Aorta (tissue), 5 donors: ENCODE measurements at regions not wholly inside any gene's neighbourhood (a gene's known extent, or its start where the extent isn't known, plus 50 kb on each side); places are given as distances from the start of the nearest gene placed in this dataset.

Experiments used
- ATAC-seq: fragments of 200-7000 bp; cut with Tn5 transposase; one replicate; pipeline ENCODE4 v1.9.1; 2022; ENCODE audit warnings: moderate library complexity; ENCODE audit not compliant: low FRiP score
- DNase-seq, 2 donors: peaks; one replicate each; pipeline ENCODE4 v3.0.0-alpha.2; 2020
- H3K27ac ChIP-seq, 2 donors: one replicate each; pipeline ENCODE4 v1.5.1; 2013; ENCODE audit warnings: low read length in 2 of 2, mild to moderate bottlenecking in 2 of 2, moderate library complexity in 2 of 2, control low read depth in 1 of 2, inconsistent platforms in 1 of 2, low read depth in 1 of 2
- H3K27me3 ChIP-seq, 2 donors: one replicate each; pipeline ENCODE4 v1.6.1; 2013; ENCODE audit warnings: control low read depth in 1 of 2, low read length in 1 of 2, mild to moderate bottlenecking in 1 of 2, moderate library complexity in 1 of 2; ENCODE audit not compliant: insufficient read depth in 2 of 2, control insufficient read depth in 1 of 2
- H3K36me3 ChIP-seq, 2 donors: one replicate each; pipeline ENCODE4 v1.6.1; 2013; ENCODE audit warnings: control low read depth in 1 of 2, low read length in 1 of 2, mild to moderate bottlenecking in 1 of 2; ENCODE audit not compliant: insufficient read depth in 2 of 2, control insufficient read depth in 1 of 2
- H3K4me1 ChIP-seq, 2 donors: one replicate each; pipeline ENCODE4 v1.6.1; 2013; ENCODE audit warnings: low read length in 2 of 2, control low read depth in 1 of 2, mild to moderate bottlenecking in 1 of 2, moderate library complexity in 1 of 2; ENCODE audit not compliant: insufficient read depth in 2 of 2, control insufficient read depth in 1 of 2
- H3K4me3 ChIP-seq, 2 donors: one replicate each; pipeline ENCODE4 v1.5.1; 2013; ENCODE audit warnings: low read length in 2 of 2, control low read depth in 1 of 2, mild to moderate bottlenecking in 1 of 2
- H3K9me3 ChIP-seq: one replicate; pipeline ENCODE4 v1.6.1; 2013; ENCODE audit warnings: mild to moderate bottlenecking, low read length; ENCODE audit not compliant: control insufficient read depth
- WGBS, 2 donors: extraction: QIAGEN DNeasy Blood & Tissue Kit; methylation state at CpG; one replicate each; pipeline ENCODE4 v1.1.7; 2013; 5-methylcytosine and 5-hydroxymethylcytosine counted together
- intact Hi-C, 2 donors: fragments of 100-400 bp; cut with DNase I; formaldehyde crosslinking; loops; one replicate each; pipeline versions ENCODE4 v1.14.2 to v1.15.0; 2022
- donor health status: healthy with polysubstance abuse.
- donor health status: Bipolar disorder and iron deficiency.
- donor health status: DM: no; HTN: no; CAD: no.
- donor health status: DM: no; HTN: no; CAD: no.
- donor health status: DM: yes; HTN: yes; CAD: no.

GRCh38 chr5:93891491-93892480 lies 150.4 kb upstream of the POU5F2 start:
- Histone ChIP-seq H3K27ac (no peak overlapping the region), H3K36me3 (peaks cover 0 to 3% of the 10 kb centered on the region in 2 donors), H3K9me3 (no peaks in the 10 kb centered on the region), H3K4me3 (no peak overlapping the region), H3K27me3 (no peaks in the 10 kb centered on the region), H3K4me1 (no peaks in the 10 kb centered on the region)
- intact Hi-C loops: loop anchor here in 1 of 2 donors (10.0 kb wide), 1 partner anchor 287 kb away; no protein-coding TSS in a partner anchor
- WGBS, 2 donors: 59 to 64% methylated on average over 4 of the region's 4 CpGs
- ATAC-seq: no peak
- no peak for DNase-seq

GRCh38 chr5:93890657-93891056 lies 149.3 kb upstream of the POU5F2 start:
- intact Hi-C loops: loop anchor here in 1 of 2 donors (10.0 kb wide), 1 partner anchor 286 kb away; no protein-coding TSS in a partner anchor
- H3K27me3 ChIP-seq: no peaks in the 10 kb centered on the region
- ATAC-seq (no peak), DNase-seq (no peak)
- no peak overlapping the region for H3K4me3 ChIP-seq
- H3K27ac ChIP-seq: no peak overlapping the region
- WGBS, 2 donors: 49 to 55% methylated on average over 4 of the region's 4 CpGs
- peaks cover 0 to 3% of the 10 kb centered on the region in 2 donors for H3K36me3 ChIP-seq
- no peaks in the 10 kb centered on the region for H3K4me1 ChIP-seq
- H3K9me3 ChIP-seq: no peaks in the 10 kb centered on the region

DNA sequence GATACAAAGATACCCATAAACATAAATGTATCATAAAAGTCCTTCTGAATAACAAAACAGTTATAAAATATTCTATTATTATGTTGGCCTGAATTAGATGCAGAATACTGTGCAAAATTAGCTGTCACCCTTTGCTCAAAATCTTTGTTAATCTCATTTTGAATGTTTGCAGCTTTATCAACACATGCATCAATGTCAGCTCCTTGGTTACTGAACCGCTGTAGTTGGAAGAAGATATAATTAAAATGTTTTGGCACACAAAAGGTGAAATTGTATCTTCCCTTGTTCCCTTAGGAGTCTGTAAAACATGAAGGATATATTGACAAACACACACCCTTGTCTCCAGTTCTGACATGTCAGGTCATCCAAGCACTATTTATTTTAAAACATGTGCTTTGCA lies 146.3 kb upstream of the POU5F2 start:
- DNase-seq (no peak), ATAC-seq (no peak)
- peaks cover 0 to 3% of the 10 kb centered on the region in 2 donors for H3K36me3 ChIP-seq
- H3K9me3 ChIP-seq: no peaks in the 10 kb centered on the region
- H3K4me3 ChIP-seq: no peak overlapping the region
- intact Hi-C loops: no loop called here
- WGBS, 2 donors: 73 to 80% methylated on average over 1 of the region's 1 CpG
- no peak overlapping the region for H3K27ac ChIP-seq
- H3K4me1 ChIP-seq: no peaks in the 10 kb centered on the region
- H3K27me3 ChIP-seq: no peaks in the 10 kb centered on the region

DNA sequence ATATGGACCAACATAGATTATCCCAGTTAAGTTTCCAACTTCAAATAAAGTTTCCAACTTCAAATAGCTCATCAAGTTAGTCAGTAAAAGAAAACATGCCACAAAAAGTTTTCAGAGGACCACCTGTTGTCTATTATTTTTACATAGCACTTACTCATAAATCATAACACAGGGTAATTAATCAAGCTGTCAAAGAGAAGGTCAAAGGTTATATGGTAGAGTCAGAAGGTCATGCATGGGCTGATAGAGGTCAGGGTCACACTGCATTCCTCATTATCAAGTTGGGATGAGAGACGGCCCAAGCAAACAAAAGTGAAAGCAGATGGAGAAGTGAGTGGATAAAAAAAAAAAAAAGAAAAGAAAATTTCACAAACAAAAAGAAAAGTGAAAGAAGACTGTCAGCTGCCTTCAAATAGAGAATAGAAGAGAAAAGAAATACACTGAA lies 145.5 kb upstream of the POU5F2 start:
- Histone ChIP-seq H3K27me3 (no peaks in the 10 kb centered on the region), H3K4me1 (no peaks in the 10 kb centered on the region), H3K9me3 (no peaks in the 10 kb centered on the region), H3K27ac (no peak overlapping the region), H3K36me3 (peaks cover 0 to 2% of the 10 kb centered on the region in 2 donors), H3K4me3 (no peak overlapping the region)
- WGBS, 2 donors: 40 to 47% methylated on average over 1 of the region's 1 CpG
- no peak for DNase-seq
- ATAC-seq: no peak
- intact Hi-C loops: no loop called here

DNA sequence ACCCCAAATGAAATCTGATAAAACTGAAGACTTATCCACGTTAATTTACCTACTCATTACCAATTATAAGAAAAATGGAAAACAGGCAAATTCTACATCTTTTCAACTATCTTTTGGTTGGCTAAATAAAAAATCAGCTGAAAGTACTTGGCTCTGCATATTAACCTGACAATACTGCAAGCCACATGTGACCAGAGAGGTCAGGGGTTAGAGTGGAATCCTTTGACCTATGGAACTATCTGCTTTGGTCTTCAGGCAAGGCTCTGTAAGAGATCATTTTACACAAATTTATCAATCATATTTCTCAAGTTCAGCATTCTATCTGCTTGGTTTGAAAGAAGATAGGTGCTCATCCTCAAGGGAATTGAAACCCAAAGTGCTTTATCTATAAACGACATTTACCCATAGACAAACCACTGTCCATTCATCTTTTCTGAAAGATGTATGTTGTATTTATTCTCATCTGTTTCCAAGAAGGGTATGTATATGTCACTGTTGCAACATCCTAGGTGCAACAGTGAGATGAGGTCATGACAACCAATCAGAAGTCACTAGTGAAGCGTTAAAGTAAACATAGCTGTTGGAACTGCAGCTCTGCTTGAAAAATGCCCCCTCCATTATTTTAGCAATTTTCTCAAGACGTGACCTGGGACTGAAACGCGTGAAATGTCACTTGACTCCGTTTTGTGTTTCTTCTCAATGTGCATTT lies 144.9 kb upstream of the POU5F2 start:
- Histone ChIP-seq H3K9me3 (no peaks in the 10 kb centered on the region), H3K27ac (no peak overlapping the region), H3K4me3 (no peak overlapping the region), H3K4me1 (no peaks in the 10 kb centered on the region), H3K36me3 (no peaks in the 10 kb centered on the region), H3K27me3 (no peaks in the 10 kb centered on the region)
- 68 to 72% methylated on average over 7 of the region's 7 CpGs for WGBS, 2 donors
- intact Hi-C loops: no loop called here
- DNase-seq: no peak
- no peak for ATAC-seq

DNA sequence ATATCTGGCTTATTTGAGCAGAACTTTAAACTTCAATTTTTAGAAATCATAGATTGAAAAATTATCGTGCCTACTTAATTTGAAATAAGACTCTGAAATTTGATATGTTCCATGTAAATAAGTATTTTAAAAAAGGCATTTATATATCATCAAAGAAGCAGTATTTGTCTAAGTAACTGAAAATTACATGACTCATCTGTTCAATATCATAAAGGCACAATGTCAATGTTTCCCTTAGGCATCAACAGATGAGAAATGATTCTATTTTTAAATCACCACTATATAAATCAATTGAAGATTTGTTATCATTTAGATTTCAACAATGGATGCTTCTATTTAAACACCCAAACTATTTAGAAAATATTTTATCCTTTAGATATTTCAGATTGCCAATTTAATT lies 142.9 kb upstream of the POU5F2 start:
- intact Hi-C loops: no loop called here
- Histone ChIP-seq H3K4me3 (no peak overlapping the region), H3K9me3 (no peaks in the 10 kb centered on the region), H3K27ac (no peak overlapping the region), H3K27me3 (no peaks in the 10 kb centered on the region), H3K36me3 (no peaks in the 10 kb centered on the region), H3K4me1 (no peaks in the 10 kb centered on the region)
- DNase-seq (no peak), ATAC-seq (no peak)
- WGBS, 2 donors: 91 to 97% methylated on average over 1 of the region's 1 CpG

DNA sequence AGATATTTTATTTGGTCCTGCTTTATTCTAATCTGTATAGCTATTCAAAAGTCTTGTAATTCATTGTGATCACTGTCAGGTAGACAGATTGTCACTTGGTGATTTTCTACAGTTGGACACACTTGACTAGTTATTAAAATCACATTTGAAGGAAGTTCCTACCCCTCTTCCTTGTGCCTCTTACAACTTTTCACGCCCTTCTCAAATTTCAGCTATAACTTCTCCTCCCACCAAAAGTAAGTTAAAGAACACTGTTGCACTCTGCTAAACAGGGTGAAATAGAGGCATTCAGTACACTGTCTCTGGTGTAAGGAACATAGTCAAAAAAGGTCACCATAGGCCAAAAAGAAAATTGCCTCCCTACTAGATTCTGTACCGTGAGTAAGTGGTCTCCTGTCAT lies 142.1 kb upstream of the POU5F2 start:
- ATAC-seq: no peak
- no peak for DNase-seq
- H3K27ac ChIP-seq: no peak overlapping the region
- H3K4me1 ChIP-seq: no peaks in the 10 kb centered on the region
- intact Hi-C loops: no loop called here
- H3K4me3 ChIP-seq: no peak overlapping the region
- no peaks in the 10 kb centered on the region for H3K36me3 ChIP-seq
- no peaks in the 10 kb centered on the region for H3K9me3 ChIP-seq
- whole genome bisulfite sequencing, 2 donors: 80 to 89% methylated on average over 2 of the region's 2 CpGs
- H3K27me3 ChIP-seq: no peaks in the 10 kb centered on the region

GRCh38 chr5:93875693-93876092 lies 134.3 kb upstream of the POU5F2 start:
- H3K27ac ChIP-seq: no peak overlapping the region
- DNase-seq: no peak

More at GRCh38 chr5:93875693-93876092, 134.3 kb upstream of the POU5F2 start:
- Histone ChIP-seq H3K27me3 (no peaks in the 10 kb centered on the region), H3K4me1 (no peaks in the 10 kb centered on the region), H3K36me3 (peaks cover 0 to 2% of the 10 kb centered on the region in 2 donors), H3K4me3 (no peak overlapping the region), H3K9me3 (no peaks in the 10 kb centered on the region)
- 70 to 81% methylated on average over 1 of the region's 1 CpG for WGBS, 2 donors
- ATAC-seq: no peak
- intact Hi-C loops: no loop called here
